ENCODE measurements at regions not wholly inside any gene's neighbourhood (a gene's known extent, or its start where the extent isn't known, plus 50 kb on each side); places are given as distances from the start of the nearest gene placed in this dataset.

- TF ChIP-seq HMGXB4 (CRISPR knock-in tag; IDR thresholded peaks at IDR 0.05), result no peak
- no peak for TF ChIP-seq ZNF263 (CRISPR knock-in tag; IDR thresholded peaks at IDR 0.05; ENCODE audit: low read depth)
- TF ChIP-seq ATF6 (CRISPR knock-in tag; IDR thresholded peaks at IDR 0.05), result no peak
- no peak for TF ChIP-seq MLX (CRISPR knock-in tag; IDR thresholded peaks at IDR 0.05)
- no peak for TF ChIP-seq NR3C1 (CRISPR knock-in tag; conservative IDR thresholded peaks at IDR 0.05; ENCODE audit: low read depth)
- no peak for TF ChIP-seq CTCF (IDR thresholded peaks at IDR 0.05)
- TF ChIP-seq GABPB1 (CRISPR knock-in tag; IDR thresholded peaks at IDR 0.05), result no peak
- TF ChIP-seq ARID4B (CRISPR knock-in tag; IDR thresholded peaks at IDR 0.05; ENCODE audit: borderline replicate concordance), result no peak
- TF ChIP-seq ZNF396 (CRISPR knock-in tag; IDR thresholded peaks at IDR 0.05; ENCODE audit: borderline replicate concordance), result no peak
- no peak for TF ChIP-seq TEAD4 (CRISPR knock-in tag; IDR thresholded peaks at IDR 0.05)
Measured at GRCh38 chr1:172756024-172756423, 97.1 kb downstream of the FASLG start (continued).

- no peak overlapping the region for H3K4me3 Mint-ChIP-seq
- H3K9me3 Mint-ChIP-seq, result no peaks in the 10 kb centered on the region
- no peaks in the 10 kb centered on the region for H3K36me3 Mint-ChIP-seq
- ATAC-seq (no peak), DNase-seq (ENCODE audit: low spot score) (no peak)
- CTCF ChIA-PET, result no interaction called here
- H3K27ac Mint-ChIP-seq, result no peak overlapping the region
- POLR2A ChIA-PET, result no interaction called here
- H3K4me1 Mint-ChIP-seq, result no peaks in the 10 kb centered on the region
- no peaks in the 10 kb centered on the region for H3K27me3 Mint-ChIP-seq (ENCODE audit: low read depth)
- TF ChIP-seq ETV6 (CRISPR knock-in tag; IDR thresholded peaks at IDR 0.05), result no peak
- no peak for TF ChIP-seq FOXK1 (CRISPR knock-in tag; IDR thresholded peaks at IDR 0.05)
- TF ChIP-seq EMX1 (CRISPR knock-in tag; IDR thresholded peaks at IDR 0.05), result no peak
- no peak for TF ChIP-seq ZNF121 (CRISPR knock-in tag; IDR thresholded peaks at IDR 0.05)
- no peak for TF ChIP-seq E2F4 (CRISPR knock-in tag; IDR thresholded peaks at IDR 0.05; ENCODE audit: borderline replicate concordance, low read depth)
- no peak for TF ChIP-seq KAT7 (CRISPR knock-in tag; IDR thresholded peaks at IDR 0.05; ENCODE audit: borderline replicate concordance)
- TF ChIP-seq GABPB1 (CRISPR knock-in tag; IDR thresholded peaks at IDR 0.05), result no peak
- no peak for TF ChIP-seq ELF4 (CRISPR knock-in tag; IDR thresholded peaks at IDR 0.05; ENCODE audit: low read depth)
- TF ChIP-seq ATF6 (CRISPR knock-in tag; IDR thresholded peaks at IDR 0.05), result no peak
- no peak for TF ChIP-seq ATF1 (CRISPR knock-in tag; IDR thresholded peaks at IDR 0.05)
- no peak for TF ChIP-seq STAT6 (CRISPR knock-in tag; conservative IDR thresholded peaks at IDR 0.05; ENCODE audit: low read depth)
- no peak for TF ChIP-seq ESRRA (CRISPR knock-in tag; IDR thresholded peaks at IDR 0.05; ENCODE audit: borderline replicate concordance)
Measured at GRCh38 chr1:172758259-172758658, 99.4 kb downstream of the FASLG start.
